OCI-LY7 (cell line): ENCODE measurements at regions not wholly inside any gene's neighbourhood (a gene's known extent, or its start where the extent isn't known, plus 50 kb on each side); places are given as distances from the start of the nearest gene placed in this dataset.

Experiments
- CTCF ChIP-seq: fragments of 200-600 bp; sonication (generic); conservative IDR thresholded peaks from 2 replicates; pipeline ENCODE4 v1.5.1; 2014; ENCODE audit warnings: mild to moderate bottlenecking, antibody characterized with exemption, low read length, moderate library complexity, mixed read lengths
- EZH2phosphoT487 ChIP-seq: fragments of 200-600 bp; sonication (generic); IDR thresholded peaks from 2 replicates; pipeline ENCODE4 v1.6.1; 2018; ENCODE audit warnings: low read depth, borderline replicate concordance, mild to moderate bottlenecking, mixed run types, antibody characterized with exemption, low read length, moderate library complexity, mixed read lengths

- no peak for TF ChIP-seq CTCF
- TF ChIP-seq EZH2phosphoT487: no peak
Observed at GRCh38 chr15:85313339-85313738, 67.1 kb upstream of the AKAP13 start.
